ENCODE measurements at regions not wholly inside any gene's neighbourhood (a gene's known extent, or its start where the extent isn't known, plus 50 kb on each side); places are given as distances from the start of the nearest gene placed in this dataset.

DNA sequence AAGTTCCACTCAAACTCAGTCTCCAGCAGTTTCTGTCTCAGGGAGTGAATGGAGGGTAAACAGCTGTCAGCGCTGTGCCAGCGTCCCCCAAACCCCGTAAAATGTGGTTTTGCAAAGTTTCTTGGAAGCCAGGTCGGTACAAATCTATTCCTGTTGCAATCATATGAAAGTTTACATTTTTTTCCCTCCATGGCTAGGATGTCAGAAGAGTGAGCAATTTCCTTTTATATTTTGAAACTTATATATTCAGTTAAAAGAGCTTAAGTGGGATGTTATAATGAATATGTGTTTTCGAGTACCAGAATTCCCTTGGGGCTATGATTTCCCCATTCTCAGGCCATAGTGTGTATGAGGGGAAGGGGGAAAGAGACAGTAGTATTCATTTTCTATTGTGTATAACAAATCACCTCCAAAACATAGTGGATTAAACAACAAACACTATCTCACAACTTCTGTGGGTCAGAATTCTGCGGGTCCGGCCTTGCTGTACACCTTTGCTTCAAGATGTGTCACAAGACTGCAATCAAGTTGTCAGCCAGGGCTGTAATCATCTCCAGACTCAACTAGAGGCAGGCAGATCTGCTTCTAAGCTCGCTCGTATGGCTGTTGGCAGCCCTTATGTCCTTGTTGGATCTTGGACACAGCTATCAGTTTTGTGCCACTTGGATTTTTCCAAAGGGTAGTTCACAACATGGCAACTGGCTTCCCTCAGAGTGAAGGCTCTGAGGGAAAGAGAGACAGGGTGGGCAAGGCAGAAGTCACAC is 107.4 kb downstream of the SNX18 start:
- Mint-ChIP-seq H3K36me3 (no peaks in the 10 kb centered on the region), H3K9me3 (peaks cover 1% of the 10 kb centered on the region), H3K4me3 (no peak overlapping the region), H3K4me1 (peaks cover 28% of the 10 kb centered on the region), H3K27ac (no peak overlapping the region), H3K27me3 (no peaks in the 10 kb centered on the region)
- DNase-seq (ENCODE audit: low spot score in 2 of 2), result no peak
- ATAC-seq (ENCODE audit: low read depth), result peak; percentile 32

DNA sequence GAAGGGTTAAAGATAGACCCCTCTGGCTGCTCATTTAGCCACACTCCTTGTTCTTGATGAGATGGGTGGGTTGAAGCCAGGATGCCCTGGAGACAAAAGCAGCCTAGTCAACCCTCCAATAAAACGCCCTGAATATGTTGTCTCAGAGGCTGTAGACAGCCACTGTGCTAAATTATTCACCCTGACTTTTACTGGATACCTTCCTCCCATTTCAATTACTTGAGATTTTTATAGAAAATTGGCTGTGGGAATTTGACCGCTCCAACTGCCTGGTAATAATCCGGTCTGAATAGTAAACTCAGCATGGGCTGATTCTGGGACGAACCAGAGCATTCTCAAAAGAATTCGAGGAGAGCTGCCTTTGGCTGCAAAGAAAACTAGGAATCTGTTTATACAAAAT is 104.2 kb downstream of the SNX18 start:
- ATAC-seq (ENCODE audit: low read depth) (no peak), DNase-seq (ENCODE audit: low spot score in 2 of 2) (no peak)
- Mint-ChIP-seq H3K27ac (no peak overlapping the region), H3K4me3 (no peak overlapping the region), H3K36me3 (peaks cover 4% of the 10 kb centered on the region), H3K27me3 (no peaks in the 10 kb centered on the region), H3K9me3 (peaks cover 2% of the 10 kb centered on the region), H3K4me1 (peaks cover 27% of the 10 kb centered on the region)

DNA sequence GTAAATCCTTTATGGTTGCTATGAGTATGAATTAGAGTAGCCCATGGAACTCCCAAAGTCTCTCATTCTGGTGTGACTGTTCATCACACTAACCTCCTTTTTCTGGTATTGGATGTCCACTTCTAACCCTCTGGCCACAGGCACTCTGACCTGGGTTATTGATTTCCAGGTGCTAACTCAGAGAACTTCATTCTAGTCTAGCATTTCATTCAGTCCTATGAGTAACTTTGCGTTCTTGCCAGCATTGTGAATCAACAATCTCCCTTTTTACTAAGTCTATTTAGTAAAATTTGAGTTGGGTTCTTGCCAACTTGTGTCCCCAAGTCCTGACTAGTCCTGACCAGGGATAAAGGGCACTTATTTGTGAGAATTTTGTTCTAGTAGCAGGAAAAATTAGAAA is 103.5 kb downstream of the SNX18 start:
- Mint-ChIP-seq H3K4me1 (peaks cover 22% of the 10 kb centered on the region), H3K9me3 (peaks cover 2% of the 10 kb centered on the region), H3K4me3 (no peak overlapping the region), H3K36me3 (peaks cover 4% of the 10 kb centered on the region), H3K27ac (no peak overlapping the region), H3K27me3 (no peaks in the 10 kb centered on the region)
- ATAC-seq (ENCODE audit: low read depth) (no peak), DNase-seq (ENCODE audit: low spot score in 2 of 2) (no peak)

DNA sequence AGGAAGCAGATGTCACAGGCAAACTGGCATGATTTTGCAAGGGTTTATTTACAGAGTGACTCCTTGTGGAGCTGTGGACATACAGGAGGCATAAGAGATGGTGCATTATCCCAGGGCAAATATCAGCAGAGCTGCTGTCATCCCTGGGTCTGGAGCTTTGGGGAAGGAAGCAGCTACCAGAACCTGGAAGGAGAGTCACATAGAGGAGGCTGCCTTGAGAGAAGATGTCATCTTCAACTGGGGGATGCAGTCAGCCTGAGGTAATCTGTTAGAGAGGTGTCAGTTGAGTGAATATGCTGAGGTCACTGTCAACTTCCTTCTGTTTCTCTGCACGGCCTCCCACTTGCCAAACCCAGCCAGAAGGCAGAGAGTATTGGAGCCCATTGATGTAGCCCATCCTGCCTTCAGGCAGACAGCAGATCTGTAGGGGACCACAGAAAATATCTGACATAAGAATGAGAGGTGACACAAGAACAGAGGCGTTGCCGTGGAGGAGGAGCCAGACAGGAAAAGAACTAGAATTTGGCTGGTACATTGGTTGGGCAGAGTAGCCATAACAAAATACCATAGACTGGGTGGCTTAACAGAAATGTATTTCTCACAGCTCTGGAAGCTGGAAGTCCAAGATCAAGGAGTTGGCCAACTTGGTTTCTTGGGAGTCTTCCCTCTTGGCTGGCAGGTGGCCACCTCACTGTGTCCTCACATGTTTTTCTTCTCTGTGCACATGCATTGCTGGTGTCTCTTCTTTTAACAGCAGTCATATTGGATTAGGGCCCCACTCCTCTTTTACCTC is 102.8 kb downstream of the SNX18 start:
- H3K4me3 Mint-ChIP-seq, result no peak overlapping the region
- ATAC-seq (ENCODE audit: low read depth), result peak; percentile 17
- no peak overlapping the region for H3K27ac Mint-ChIP-seq

DNA sequence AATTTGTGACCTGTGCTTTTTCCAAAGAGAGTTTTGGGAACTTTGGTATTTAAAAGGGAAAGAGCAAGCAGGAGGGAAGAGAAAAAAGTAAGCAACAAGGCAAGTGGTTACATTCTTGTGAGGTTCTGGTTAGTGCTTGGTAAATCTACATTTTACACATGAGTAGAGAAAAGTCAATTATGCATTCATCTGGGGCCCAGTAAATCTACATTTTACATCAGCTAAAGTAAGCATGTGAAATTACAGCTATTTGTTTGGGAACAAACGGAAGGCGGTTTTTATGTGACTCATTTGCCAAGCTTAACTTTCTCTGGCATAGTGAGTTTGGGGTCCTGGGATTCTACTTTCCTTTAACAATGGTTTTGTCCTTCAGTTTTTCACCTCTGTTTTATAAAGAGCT is 102.2 kb downstream of the SNX18 start:
- Mint-ChIP-seq H3K36me3 (peaks cover 4% of the 10 kb centered on the region), H3K27ac (no peak overlapping the region), H3K27me3 (no peaks in the 10 kb centered on the region), H3K4me1 (peaks cover 23% of the 10 kb centered on the region), H3K9me3 (peaks cover 2% of the 10 kb centered on the region), H3K4me3 (no peak overlapping the region)
- DNase-seq (ENCODE audit: low spot score in 2 of 2) (no peak), ATAC-seq (ENCODE audit: low read depth) (no peak)

More for the DNA sequence above, 102.8 kb downstream of the SNX18 start:
- Mint-ChIP-seq H3K27me3 (no peaks in the 10 kb centered on the region), H3K36me3 (peaks cover 4% of the 10 kb centered on the region), H3K4me1 (peaks cover 25% of the 10 kb centered on the region), H3K9me3 (peaks cover 2% of the 10 kb centered on the region)
- DNase-seq (ENCODE audit: low spot score in 2 of 2), result no peak

DNA sequence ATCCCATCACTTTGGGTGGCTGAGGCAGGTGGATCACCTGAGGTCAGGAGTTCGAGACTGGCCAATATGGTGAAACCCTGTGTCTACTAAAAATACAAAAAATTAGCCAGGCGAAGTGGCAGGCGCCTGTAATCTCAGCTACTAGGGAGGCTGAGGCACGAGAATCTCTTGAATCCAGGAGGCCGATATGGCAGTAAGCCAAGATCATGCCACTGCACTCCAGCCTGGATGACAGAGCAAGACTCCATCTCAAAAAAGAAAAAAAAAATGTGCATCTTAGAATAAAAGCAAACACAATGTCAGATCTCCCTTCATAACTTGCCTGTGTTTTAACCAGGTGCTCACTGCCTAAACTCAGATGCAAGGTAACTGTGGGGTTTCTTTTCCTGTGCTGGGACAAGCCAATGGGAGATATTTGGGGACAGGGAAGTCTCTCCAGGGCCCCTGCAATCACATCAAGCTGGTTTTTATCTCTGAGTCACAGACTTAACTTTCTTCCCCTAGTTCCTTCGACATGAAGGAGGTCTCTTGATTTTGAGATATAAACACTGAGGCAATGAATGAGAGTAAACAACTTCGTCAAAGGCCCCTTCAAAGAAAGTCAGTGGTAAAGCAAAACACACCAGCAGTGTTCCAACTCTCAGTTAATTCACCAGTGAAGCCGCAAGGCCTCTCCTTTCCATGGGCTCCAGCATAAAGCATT is 99.1 kb downstream of the SNX18 start:
- no peak overlapping the region for H3K4me3 Mint-ChIP-seq
- ATAC-seq (ENCODE audit: low read depth), result no peak
- H3K36me3 Mint-ChIP-seq, result peaks cover 4% of the 10 kb centered on the region

DNA sequence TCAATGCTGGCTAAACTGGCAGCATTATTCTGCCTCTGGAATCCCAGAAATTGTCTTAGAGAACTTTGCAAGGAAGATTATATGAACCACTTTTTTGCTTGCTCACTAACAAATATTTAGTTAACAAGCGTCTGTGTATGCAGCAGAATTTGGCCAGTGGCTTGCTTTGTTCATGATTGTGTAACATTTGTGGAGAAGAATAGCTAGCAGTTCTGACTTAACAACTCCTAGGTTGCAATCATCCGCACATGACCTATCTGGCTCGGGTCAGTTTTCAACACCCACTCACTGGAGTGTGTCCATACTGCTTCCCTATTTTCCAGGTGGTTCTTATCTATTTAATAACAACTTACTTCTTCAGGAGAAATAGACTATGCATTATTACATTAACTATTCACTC is 98.5 kb downstream of the SNX18 start:
- no peak overlapping the region for H3K4me3 Mint-ChIP-seq
- DNase-seq (ENCODE audit: low spot score in 2 of 2) (no peak), ATAC-seq (ENCODE audit: low read depth) (no peak)
- H3K36me3 Mint-ChIP-seq, result peaks cover 4% of the 10 kb centered on the region
- H3K4me1 Mint-ChIP-seq, result peaks cover 32% of the 10 kb centered on the region
- peaks cover 2% of the 10 kb centered on the region for H3K9me3 Mint-ChIP-seq
- no peak overlapping the region for H3K27ac Mint-ChIP-seq
- H3K27me3 Mint-ChIP-seq, result no peaks in the 10 kb centered on the region

More for the DNA sequence above, 99.1 kb downstream of the SNX18 start:
- Mint-ChIP-seq H3K27me3 (no peaks in the 10 kb centered on the region), H3K4me1 (peaks cover 25% of the 10 kb centered on the region), H3K9me3 (peaks cover 2% of the 10 kb centered on the region), H3K27ac (no peak overlapping the region)
- no peak for DNase-seq (ENCODE audit: low spot score in 2 of 2)

DNA sequence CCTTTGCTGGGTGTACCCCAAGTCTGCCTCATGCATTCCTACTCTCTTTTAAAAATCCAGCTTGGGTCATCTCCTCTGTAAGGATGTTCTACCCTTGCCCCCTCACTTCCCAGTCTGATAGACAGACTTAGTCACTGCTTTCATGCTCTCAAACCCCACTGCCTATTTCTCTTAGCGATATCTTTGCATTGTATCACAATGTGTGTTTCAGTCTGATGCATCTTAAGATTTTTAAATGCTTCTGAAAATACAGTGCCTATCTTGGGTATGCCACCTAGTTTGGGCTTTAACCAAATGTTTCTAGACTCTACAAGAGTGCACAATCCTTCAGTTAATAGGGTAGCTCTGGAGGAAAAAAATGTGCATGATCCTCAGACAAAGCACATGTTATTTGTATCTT is 97.8 kb downstream of the SNX18 start:
- Mint-ChIP-seq H3K4me1 (peaks cover 37% of the 10 kb centered on the region), H3K27me3 (no peaks in the 10 kb centered on the region), H3K9me3 (peaks cover 2% of the 10 kb centered on the region), H3K27ac (no peak overlapping the region), H3K4me3 (no peak overlapping the region), H3K36me3 (peaks cover 4% of the 10 kb centered on the region)
- no peak for ATAC-seq (ENCODE audit: low read depth)
- no peak for DNase-seq (ENCODE audit: low spot score in 2 of 2)

DNA sequence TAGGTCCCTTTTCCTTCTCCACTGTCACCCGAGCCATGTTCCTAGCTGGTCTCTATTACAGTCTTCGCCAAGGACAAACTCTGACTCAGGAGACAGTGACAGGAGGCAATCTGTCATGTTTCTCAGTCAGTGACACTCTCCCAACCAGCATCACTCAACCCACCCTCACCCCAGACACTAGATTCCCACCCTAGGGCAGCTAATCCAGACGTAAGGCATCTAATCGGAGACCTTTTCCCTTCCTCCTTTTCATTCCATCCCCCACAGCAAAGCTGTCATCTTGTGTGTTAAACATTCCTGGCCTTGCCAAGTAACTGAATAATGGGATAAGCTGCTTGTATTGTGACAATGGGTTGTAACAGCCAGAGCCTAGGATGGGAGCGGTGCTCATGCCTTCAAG is 95.2 kb downstream of the SNX18 start:
- DNase-seq (ENCODE audit: low spot score in 2 of 2), result no peak
- ATAC-seq (ENCODE audit: low read depth), result no peak
- Mint-ChIP-seq H3K36me3 (peaks cover under 1% of the 10 kb centered on the region), H3K9me3 (peaks cover 3% of the 10 kb centered on the region), H3K27me3 (no peaks in the 10 kb centered on the region), H3K4me3 (no peak overlapping the region), H3K4me1 (peaks cover 40% of the 10 kb centered on the region), H3K27ac (no peak overlapping the region)

DNA sequence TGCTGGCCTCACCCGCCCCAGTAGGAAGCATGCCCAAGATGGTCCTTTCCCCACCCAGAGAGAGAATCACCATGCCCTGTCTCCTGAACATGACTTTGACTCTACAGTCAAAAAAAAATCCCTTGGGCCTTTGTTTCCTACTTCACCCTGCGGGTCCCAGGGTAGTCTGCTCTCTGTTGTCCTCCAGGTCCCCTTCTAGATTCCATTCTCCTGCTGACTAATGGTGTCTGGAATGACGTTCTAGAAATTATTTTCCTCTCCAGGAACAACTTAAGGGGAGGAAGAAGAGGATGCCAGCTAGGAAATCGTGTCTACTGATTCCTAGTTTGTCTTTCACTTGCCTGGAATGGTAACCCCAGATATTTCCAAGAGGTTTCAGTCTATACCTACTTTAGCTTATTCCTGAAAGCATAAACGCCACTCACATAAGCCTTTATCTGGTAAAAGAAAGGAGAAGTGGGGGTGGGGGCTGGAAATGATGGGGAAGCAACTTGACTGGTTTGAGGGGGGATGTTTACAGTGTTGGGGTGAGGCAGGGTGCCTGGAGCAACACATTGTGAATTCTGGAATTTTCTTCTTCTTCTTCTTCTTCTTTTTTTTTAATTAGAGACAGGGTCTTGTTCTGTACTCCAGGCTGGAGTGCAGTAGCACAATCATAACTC is 93.9 kb downstream of the SNX18 start:
- Mint-ChIP-seq H3K4me1 (peaks cover 38% of the 10 kb centered on the region), H3K27ac (peak overlapping the region; percentile 73), H3K4me3 (peak overlapping the region; percentile 30), H3K36me3 (no peaks in the 10 kb centered on the region), H3K9me3 (peaks cover 3% of the 10 kb centered on the region), H3K27me3 (no peaks in the 10 kb centered on the region)
- DNase-seq (ENCODE audit: low spot score in 2 of 2) (no peak), ATAC-seq (ENCODE audit: low read depth) (no peak)

DNA sequence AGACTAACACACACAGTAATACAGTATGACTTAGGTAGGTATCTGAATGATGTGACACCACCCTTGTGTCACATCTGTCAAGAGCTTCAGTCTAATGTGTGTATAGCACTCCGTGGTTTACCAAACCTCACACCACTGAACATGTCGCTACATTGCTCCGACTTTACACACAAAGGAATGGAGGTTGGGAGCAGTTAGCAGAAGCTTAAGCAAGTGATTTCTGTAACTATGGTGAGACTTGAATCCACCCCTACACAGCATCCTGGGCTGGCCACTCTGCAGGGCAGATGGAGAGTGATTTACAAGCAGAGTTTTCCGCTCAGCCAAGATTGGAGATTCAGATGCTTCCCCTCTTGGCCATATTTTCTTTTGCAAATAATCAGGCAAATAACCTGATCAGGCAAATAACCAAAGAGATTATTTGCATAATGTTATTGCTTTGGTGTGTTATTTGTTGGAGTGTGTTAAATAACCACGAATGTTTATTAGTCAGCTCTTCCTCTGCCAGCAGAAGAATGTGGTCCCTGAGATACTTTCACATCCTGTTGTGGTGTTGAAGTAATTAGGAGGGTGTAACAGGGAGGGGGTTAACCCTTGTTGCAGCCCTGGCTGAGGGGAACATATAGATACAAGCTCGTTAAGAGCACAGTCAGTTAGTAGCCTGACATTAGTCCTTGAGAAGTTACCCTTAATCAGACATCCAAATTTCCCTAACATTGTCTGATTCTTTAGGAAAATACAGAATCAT is 92.8 kb downstream of the SNX18 start:
- ATAC-seq (ENCODE audit: low read depth), result peak; percentile 95
- peaks cover 3% of the 10 kb centered on the region for H3K9me3 Mint-ChIP-seq
- DNase-seq (ENCODE audit: low spot score in 2 of 2), result peak; percentile 22 to 66
- peak overlapping the region; percentile 65 for H3K4me3 Mint-ChIP-seq
- H3K36me3 Mint-ChIP-seq, result no peaks in the 10 kb centered on the region
- peak overlapping the region; percentile 73 for H3K27ac Mint-ChIP-seq
- no peaks in the 10 kb centered on the region for H3K27me3 Mint-ChIP-seq
- peaks cover 34% of the 10 kb centered on the region for H3K4me1 Mint-ChIP-seq

DNA sequence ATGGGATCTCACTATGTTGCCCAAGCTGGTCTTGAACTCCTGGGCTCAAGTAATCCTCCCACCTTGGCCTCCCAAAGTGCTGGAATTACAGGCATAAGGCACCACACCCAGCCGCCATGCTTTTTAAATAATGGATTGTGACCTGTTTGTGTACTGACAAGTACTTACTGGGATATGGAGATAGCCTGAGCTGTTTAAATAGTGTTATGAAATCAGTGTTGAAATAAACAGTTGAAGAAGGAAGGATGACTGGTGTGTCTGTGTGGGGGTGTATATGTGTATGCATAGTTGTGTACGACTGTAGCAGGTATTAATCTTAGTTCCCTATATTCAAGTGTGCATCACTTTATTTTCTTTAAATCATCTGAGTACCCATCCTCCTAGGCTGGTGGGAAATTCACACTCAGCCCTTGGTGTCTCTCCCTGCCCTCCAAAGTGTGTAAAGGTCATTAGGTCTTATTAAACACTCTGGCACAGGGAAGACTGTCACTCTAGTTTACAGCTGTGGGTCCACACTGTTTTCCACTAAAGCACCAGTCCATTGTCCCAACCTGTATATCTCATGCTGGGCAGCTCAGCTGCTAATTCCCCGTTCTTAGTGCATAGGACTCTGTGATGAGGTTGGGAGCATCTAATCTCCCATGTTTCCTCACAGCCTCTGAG is 91.0 kb downstream of the SNX18 start:
- ATAC-seq (ENCODE audit: low read depth) (no peak), DNase-seq (ENCODE audit: low spot score in 2 of 2) (no peak)
- Mint-ChIP-seq H3K4me1 (peaks cover 38% of the 10 kb centered on the region), H3K9me3 (peaks cover 3% of the 10 kb centered on the region), H3K4me3 (no peak overlapping the region), H3K27ac (no peak overlapping the region), H3K27me3 (peaks cover 1% of the 10 kb centered on the region), H3K36me3 (no peaks in the 10 kb centered on the region)

DNA sequence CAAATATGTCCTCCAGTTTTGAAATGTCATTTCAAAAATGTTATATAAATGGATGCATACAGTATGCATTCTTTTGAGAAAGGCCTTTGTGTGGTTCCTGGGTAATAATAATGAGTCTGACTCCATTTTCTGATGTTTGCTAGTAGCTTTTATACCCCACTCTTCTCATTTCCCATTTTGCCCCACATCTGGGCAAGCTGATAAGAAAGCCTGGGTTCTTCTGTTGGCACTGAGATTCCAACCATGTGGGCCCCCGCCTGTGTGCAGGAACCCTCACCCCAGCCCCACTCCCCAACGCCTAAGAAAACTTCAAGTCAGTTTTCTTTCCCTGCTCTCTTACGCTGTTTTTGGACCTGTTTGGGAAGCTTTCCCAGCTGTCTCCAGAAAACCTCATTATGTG is 89.4 kb downstream of the SNX18 start:
- Mint-ChIP-seq H3K4me1 (peaks cover 34% of the 10 kb centered on the region), H3K9me3 (peaks cover 3% of the 10 kb centered on the region), H3K27ac (no peak overlapping the region), H3K36me3 (no peaks in the 10 kb centered on the region), H3K4me3 (no peak overlapping the region), H3K27me3 (peaks cover 1% of the 10 kb centered on the region)
- no peak for DNase-seq (ENCODE audit: low spot score in 2 of 2)
- ATAC-seq (ENCODE audit: low read depth), result no peak

Measured in memory B cell (primary cell).